NCI-H1105 treated with DMSO at 0.1 percent for 48 hours (cell line): ENCODE measurements at regions not wholly inside any gene's neighbourhood (a gene's known extent, or its start where the extent isn't known, plus 50 kb on each side); places are given as distances from the start of the nearest gene placed in this dataset.
A peak's percentile ranks its signal among the peaks of the same experiment; 100 is the strongest.

Experiments
- DNase-seq: peaks from one replicate; lab custom pipeline; 2025; lab: John Stamatoyannopoulos, UW

DNA sequence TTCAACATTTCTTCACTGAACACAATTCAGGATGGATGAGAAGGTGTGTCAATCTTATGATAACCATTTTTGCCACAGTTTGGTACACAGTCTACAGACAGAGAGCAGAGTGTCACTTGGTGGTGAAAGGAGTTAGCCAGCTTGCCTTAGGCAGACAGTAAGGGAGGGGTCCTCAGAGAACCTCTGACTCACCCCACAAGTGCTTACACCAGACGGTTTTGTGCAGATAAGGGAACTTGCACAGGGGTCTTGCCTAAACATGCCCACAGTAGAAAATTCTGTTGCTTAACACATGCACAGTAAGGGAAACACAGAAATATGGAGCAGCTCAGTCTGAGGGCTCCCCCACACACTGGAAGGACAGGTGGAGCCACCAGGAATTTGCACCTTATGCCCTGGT lies 204.5 kb upstream of the CDH8 start:
- no peak for DNase-seq

DNA sequence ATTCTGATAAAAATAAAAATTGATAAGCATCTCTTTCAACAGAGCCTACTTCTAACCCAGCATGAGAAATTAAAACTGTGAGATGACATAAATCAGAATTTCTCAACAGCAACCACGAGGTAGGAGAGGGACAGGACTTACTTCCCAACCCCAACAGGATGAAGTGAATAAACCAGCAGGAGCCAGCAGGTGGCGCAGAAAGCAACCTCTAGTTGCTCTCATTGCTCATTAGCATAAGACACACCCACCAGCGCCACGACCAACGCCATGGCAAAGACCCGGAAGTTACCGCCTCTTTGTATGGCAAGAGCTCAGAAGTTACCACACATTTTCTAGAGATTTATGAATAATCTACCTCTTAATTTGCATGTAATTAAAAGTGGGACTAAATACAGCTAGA lies 189.4 kb upstream of the CDH8 start:
- DNase-seq = peak; percentile 4

DNA sequence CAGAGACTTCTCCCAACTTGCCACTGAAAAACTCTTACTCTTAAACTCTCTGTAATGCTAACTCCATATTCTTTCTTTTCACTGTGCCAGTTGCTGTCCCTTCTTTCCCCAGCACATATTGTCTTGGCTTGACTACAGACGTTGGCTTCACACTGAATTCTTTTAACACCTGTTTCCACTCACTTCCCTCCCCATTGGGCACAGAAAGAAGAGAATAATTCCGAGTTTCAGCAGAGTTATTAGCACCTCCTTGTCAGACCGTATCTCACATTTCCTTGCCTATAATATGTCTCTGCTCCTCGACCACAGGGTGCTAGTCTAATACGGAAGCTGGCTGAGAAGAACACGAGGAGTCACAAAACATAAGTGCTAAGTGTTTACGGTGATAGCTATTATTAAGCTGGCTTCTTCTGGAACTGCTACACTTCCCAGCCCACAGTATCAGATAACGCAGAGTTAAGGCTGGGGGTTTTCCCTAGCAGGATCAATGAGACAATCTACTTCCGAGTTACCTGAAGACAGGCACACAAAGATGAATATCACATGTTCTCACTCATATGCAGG lies 188.5 kb upstream of the CDH8 start:
- no peak for DNase-seq

DNA sequence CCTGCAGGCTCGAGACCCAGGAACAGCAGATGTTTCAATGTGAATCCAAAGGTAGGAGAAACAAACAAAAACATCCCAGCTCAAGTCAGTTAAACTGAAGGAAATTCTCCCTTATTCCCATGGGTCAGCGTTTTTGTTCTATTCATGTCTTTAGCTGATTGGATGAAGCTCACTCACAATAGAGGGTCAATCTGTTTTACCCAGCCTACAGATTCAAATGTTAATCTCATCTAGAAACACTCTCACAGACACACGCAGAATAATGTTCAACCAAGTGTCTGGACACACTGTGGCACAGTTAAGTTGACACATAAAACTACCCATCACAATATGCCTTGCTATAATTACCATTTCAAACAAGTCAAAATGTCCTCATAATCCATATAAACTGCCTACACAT lies 180.6 kb upstream of the CDH8 start:
- no peak for DNase-seq

DNA sequence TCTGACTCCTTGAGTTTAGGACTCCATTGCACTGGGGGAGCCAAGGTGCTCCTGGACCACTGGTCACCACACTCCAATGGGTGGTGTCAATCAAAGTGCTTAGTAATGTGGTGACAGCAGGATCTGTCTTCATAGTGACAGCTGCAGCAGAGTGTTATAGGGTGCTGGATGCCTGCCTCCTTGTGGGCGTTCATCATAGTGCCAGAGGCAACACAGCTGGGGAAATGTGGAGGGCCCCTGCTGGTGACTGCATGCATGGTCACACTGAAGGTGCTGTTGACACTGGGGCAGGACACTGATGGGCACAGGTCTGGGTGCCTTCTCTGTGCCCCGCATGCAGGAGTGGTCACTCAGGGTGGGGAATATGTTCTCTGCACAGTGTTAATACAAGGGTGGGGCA lies 177.5 kb upstream of the CDH8 start:
- DNase-seq = no peak

DNA sequence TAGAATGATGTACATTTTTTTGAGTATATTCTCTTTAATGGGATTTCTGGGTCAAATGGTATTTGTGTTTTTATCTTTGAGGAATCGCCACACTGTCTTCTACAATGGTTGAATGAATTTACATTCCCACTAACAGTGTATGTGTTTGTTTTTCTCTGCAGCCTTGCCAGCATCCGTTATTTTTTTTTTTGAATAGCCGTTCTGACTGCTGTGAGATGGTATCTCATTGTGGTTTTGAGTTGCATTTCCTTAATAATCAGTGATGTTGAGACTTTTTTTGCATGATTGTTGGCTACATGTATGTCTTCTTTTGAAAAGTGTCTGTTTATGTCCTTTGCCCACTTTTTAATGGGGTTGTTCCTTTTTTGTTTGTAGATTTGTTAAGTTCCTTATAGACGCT lies 172.7 kb upstream of the CDH8 start:
- DNase-seq = no peak

DNA sequence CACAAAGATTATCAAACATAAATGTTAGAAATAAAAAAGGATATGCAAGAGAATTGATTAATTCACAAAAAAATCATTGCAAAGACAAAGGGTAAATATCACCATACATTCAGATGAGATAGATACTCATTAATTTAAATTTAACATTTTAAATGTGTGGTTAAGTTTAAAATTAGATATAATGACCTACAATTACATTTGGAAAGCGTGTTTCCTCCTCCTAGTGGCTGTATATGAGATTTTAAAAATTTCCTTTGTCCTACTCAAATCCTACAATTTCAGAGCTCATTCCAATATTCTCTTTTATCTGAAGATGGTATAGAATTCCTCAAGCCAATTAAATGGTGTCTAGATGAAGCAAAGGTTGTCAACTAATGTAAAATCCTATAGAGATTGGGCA lies 169.2 kb upstream of the CDH8 start:
- no peak for DNase-seq

DNA sequence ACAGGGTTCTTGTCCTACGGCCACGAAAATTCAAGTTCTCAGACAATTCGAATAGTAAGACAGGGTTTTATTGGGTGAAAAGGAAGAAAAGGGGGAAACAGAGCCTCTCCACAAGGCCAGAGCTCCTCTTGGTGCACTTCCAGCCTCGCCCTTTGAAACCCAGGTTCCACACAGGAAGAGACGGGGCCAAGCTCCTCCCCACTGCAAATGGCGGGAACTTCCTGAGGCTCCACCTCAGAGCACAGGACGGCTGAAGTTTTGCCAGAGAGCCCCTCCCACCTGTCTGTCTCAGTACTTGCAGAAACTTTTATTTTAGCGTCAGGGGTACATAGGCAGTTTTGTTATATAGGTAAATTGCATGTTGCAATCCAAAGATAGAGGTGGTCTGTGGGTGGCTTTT lies 165.7 kb upstream of the CDH8 start:
- no peak for DNase-seq

DNA sequence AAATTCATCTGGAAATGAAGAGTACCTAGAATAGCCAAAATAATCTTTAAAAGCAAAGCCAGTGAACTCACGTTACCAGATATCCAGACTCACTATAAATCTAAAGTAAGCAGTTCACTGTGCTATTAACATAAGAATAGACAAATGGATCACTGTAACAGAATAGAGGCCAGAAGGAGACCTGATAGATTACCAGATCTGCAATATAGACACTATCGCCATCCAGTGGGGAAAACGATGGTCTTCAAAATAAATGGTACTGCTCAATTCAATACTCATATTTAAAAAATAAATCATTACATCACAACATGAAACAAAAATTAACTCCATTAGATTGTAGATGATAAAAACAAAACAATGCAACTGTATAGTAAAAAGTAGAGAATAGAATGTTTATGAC lies 158.6 kb upstream of the CDH8 start:
- DNase-seq = peak; percentile 0

DNA sequence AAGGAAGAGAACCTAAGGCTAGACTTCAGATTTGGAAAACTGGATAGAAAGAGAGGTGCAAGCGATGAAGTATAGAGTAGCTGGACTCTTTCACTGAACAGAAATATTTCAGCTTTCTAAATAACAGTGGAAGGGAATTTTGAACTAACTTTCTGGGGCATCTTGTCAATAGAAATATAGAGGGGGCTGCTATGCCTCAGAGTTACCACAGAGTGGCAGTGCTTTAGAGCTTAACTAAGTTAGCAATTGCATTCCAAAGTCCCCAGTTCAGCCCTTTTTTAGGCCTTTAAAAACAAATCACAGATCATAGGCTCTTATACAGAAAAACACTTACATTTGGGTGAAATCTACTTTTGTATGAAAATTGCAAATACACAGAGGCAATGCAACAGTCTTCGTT lies 154.2 kb upstream of the CDH8 start:
- DNase-seq = peak; percentile 44

DNA sequence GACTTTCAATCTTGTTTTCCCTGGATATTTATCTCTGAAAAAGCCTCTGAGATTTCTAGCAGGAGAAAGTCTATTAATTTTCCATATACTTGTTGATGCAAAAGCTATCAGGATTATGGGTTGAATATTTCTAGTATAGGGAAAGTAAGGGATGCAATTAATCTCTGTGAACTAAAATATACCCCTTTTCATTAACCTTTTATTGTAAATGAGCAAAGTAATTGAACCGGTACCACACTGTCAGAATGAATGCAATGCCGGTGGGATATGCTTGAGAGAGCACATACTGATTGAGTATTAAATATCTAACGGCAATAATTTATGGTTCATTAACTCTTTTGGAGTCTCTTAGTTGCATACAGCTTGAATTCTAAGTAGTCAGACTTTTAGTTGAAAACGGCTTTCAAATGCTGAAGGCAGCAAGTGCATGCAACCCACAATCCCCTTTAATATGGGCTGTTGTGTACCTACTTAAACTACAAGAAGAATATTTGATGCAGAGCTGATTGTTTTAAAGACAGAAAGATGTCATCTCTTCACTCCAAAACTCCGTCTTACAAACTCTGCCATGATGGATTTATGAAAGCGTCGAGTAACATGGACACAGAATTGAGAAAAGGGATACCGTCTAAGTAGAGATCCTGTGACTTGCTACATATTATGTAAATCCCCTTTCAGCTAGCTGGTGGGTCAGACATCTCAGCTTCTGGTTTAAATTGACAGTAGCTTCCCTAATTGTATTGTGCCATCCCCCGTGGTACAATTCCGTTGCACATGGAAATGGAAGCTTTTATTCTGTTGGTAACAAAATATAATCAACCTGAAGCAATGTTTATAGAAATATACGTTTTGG lies 141.3 kb upstream of the CDH8 start:
- DNase-seq = no peak

DNA sequence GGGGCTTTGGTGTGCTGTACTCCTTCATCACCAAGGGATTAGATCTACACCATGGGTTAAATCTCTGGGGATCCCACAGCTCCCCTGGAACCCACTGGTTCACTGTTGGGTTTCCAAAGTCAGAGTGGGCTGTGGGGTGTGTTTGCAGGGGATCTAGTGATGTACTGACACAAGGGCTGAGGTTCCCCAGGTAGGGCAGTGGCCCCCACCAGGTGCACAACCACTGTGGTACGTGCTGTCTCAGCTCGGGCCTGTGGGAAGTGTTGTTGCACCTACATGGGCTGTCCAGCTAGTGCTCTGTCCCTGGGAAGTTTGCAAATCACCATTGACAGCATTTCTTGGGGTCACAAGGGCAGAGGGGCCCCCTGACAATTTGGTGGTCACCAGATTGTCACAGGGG lies 134.4 kb upstream of the CDH8 start:
- no peak for DNase-seq

DNA sequence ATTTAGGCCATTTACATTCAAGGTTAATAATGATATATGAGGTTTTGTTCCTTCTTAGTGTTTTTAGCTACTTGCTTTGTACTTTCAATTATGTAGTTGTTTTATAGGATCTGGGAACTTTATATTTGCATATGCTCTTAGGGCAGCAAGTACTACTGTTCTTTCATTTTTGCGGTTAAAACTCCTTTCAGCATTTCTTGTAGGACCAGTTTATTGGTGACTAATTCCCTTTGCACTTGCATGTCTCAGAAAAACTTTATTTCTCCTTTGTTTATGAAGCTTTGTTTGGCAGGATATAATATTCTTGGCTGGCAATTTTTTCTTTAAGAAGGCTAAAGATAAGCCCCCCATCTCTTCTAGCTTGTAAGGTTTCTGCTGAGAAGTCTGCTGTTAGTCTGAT lies 131.3 kb upstream of the CDH8 start:
- no peak for DNase-seq

DNA sequence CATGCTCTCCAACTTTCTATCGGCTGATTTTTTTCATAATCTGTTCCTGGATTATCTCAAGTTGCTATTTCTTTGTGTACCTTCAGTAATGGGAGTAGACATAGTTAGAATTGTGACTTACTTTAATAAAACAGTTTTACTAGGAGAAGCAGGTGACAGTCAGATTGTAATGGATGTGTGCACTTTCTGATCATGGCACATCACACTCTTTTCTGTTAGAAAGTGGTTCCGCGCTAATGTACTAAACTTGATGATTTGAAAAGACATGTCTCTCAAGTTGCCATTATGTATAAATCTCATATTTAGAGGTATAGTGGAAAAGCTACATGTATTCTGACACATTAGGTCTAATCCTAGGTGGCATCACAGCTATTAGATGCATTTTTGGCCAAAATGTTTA lies 121.3 kb upstream of the CDH8 start:
- DNase-seq = no peak

DNA sequence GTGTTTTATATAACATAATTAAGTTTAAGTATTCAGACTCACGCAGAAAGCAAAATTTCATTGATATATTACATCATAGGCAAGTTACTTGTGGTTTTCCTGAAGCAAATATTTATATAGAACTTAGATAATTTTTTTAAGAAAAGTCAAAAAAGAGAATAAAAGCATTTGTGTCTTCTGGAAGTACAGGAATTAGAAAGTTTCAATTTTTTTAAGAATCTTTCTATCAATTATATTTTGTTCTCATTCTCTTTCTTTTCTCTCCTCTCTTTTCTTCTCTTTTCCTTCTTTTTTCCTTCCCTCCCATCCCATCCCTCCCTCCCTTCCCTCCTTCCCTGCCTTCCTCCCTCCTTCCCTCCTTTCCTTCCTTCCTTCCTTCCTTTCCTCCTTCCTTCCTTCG lies 120.7 kb upstream of the CDH8 start:
- DNase-seq = no peak

DNA sequence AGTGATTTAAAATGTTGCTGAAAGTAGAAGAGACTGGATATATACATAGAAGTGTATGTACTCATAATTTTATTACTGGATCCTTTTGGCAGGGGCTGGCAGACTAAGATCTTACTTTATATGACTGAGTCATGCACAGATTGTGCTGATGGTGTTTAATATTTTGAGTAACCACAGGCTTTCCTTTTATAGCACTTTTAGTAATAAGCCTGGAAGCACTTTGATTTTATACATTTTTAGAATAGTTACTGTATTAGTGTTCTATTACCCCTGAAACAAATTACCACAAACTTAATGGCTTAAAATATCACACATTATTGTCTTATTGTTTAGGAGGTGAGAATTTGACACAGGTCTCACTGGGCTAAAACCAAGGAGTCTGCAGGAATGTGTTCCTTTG lies 113.4 kb upstream of the CDH8 start:
- no peak for DNase-seq

DNA sequence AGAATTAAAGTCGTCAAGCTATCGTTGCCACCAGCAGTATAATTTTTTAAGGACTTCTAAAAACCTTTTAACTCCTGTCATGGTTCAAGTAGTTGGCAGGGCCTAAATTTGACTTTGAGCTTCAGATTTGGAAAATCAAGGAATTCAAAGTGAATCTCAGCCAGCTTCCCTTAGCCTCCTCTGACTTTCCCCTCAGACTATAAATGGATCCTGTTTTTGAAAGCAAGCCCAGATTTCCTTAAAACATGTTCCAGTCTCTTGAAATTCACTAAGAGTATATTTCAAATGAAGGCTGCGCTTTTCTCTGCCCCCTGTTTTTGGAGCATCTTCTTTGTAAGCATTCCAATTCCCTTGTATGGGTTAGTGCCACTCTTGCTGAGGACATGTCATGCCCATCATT lies 101.8 kb upstream of the CDH8 start:
- DNase-seq = no peak

DNA sequence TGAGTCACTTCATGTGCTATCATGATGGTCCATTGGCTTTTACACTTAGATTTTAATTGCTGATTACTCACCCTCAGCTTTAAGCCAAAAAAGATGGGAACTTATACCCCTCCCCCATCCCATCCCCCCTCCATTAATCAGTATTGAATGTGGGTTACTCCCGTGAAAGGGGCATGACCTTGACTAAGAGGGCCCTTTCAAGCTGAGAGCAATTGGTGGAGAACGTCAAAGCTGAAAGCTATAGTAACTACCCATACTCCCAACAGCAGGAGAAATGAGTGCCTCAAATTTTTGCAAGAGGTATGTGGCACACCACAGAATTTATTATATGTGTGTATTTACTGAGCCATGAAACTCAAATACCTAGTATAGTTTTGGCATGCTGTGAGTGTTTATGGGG lies 99.7 kb upstream of the CDH8 start:
- no peak for DNase-seq

DNA sequence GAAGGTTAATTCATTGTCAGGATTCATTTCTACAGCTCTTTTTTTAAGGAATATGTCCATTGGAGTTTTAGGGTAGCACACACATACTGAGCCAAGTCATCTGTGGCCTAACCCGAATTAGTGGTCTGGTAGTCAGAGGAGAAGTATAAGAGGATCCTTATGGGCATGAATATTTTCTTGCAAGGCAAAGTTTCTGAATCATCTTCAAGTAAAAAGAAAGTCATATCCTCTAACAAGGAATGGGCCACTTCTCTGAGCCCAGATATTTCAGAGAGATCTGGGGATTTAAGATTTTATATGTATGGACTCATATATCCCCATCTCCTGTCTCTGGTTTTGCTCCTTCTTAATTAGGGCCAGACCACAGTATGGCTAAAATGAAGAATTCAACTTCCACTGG lies 99.2 kb upstream of the CDH8 start:
- DNase-seq = no peak

DNA sequence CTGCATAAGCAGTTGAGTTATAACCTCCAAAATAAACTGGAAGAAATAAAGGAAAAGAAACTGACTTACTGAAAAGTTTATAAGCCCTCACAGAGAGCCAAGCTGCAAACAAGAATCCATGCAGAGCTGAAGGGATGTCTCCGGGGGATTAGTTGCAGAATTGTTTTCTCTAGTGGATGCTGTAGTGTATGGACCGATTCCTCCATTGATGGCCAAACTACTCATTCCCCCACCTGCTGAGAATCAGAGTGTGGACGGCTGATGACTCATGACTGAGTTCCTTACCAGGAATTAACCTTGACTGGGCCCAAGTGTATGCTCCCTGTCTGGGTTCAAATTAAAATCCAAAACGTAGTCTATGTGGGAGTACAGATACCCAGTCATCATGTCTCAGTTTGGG lies 93.9 kb upstream of the CDH8 start:
- DNase-seq = no peak

DNA sequence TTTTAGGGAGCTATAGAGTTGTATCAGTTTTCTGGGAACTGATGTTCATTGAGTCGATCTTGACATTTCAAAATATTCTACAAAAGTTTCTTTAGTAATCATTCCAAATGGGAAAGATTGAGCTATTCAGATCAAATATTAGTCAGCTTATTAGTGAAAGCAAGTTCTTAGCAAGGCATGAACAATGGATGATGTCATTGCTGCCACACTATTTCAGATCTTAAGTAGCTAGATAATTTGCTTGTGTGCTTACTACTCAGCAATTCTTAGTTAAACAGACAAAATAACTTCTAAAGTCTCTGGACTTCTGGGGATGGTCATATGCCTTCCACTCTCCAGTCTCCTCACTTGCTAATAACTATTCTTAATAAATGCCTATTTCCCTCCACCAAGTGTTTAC lies 69.0 kb upstream of the CDH8 start:
- no peak for DNase-seq

DNA sequence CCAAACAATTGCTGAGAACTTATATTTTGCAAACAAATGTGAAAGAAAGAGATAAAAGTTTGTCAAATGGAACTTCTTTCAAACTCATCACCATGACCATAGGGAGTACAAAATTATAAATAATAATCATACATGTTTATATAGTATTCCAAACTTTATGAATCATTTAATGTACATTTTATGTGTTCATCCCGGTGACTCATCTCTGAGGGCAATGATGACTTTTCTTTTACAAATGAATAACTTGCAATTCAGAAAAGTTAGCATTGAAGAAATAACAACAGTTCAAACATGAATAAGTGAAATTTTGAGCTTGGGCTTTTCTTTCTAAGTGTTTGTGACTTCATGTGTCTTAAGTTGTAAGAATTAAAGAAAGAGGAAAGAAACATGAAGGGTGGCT lies 66.3 kb upstream of the CDH8 start:
- no peak for DNase-seq

DNA sequence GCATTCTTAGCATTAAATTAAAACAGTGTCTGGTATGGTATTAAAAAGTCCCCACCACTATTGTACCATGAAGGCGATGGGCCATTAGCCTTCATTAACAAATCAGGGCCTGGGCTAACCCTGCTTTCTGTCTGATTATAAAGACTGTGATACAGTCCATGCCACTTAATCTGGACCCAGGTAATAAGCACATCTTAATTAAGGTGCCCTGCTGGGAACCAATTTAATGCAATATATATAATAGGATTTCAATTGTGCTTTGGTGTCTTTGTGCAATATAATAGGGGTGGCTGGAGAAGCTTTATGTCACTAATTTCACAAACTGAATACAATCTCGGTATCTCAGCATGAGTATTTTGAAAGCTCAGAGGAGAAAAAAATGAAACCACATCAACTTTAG lies 64.4 kb upstream of the CDH8 start:
- DNase-seq = no peak

DNA sequence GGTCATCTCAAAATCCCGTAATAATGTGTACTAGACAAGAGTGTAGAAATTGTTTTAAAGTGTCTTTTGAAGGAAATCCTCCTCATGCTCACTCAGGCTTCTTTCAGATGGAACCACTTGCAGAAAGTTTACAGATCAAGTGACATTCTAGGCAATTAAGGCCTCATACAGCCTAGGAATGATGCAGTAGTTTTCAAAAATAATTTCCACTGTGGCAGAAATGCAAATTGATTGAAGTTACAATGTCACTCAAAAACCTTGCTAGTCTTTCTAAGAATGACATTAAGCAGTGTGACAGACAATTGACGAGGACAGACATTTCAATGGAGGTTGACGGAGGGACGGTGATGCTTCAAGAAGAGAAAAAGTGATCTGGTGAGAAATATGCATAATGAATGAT lies 53.5 kb upstream of the CDH8 start:
- DNase-seq = no peak
